ENCODE measurements at regions not wholly inside any gene's neighbourhood (a gene's known extent, or its start where the extent isn't known, plus 50 kb on each side); places are given as distances from the start of the nearest gene placed in this dataset.
"Not testable (repeated sequence)": the region's sequence is repeated elsewhere in the genome, so short reads cannot be mapped to it uniquely, and the experiment has no call there.

DNA sequence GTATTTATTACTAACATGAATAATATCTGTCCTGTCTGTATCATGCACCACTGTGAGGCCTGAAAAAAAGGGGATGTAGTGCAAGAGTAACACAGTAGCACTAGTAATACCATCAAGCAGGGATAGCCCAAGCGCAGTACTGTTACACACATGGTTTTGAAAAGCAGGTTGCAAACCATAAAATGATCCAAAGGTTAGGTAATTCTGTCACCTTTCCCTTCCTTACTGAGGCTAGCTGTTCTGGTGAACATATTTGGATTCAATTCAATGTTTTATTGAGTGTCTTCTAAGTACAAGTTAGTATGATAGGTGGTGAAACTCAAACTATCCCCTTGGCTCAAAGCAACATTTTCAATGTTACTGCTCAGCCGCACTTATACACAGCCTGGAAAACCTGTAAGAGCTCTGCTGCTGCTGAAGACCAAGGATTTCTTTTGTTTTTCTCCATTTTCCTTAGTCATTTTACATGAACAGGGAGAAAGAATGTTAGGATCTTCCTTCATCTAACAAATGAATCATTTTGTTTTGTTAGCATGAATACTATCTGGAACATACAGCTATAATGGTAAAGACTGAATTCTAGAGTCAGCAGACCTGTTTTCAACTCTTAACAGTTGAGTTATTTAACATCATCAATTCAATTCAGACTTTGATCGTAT is 102.5 kb upstream of the ITPRID2 start:
- in situ Hi-C loops (cut with HindIII; ENCODE audit: low sequenced_read_pairs): no loop called here

DNA sequence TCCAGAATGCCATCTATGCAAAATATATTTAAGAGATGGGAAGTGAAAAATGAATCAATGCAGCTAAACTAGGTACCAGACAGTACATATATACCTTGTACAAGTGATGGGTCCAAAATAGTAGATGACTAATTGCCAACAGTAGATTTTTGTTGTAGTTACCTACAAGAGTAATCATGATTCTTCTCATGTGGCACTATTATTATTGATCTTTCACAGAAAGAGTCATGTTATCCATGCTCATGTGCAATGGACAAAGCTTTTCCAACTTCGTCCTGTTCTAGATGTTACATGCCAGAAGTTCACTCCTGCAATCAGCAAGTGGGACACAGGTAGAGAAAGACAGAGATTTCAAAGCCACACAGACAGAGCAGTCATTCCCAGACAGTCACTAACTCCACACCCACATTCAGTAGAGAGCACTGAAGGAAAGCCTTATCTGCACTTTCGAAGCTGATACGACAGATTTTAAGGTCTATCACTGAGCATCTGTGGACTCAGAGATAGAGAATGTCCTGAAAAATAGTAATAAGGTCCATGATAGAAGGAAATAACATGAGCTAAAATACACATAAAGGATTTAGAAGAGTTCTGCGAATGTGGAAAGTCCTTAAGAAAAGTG is 101.6 kb upstream of the ITPRID2 start:
- in situ Hi-C loops (cut with HindIII; ENCODE audit: low sequenced_read_pairs): no loop called here

DNA sequence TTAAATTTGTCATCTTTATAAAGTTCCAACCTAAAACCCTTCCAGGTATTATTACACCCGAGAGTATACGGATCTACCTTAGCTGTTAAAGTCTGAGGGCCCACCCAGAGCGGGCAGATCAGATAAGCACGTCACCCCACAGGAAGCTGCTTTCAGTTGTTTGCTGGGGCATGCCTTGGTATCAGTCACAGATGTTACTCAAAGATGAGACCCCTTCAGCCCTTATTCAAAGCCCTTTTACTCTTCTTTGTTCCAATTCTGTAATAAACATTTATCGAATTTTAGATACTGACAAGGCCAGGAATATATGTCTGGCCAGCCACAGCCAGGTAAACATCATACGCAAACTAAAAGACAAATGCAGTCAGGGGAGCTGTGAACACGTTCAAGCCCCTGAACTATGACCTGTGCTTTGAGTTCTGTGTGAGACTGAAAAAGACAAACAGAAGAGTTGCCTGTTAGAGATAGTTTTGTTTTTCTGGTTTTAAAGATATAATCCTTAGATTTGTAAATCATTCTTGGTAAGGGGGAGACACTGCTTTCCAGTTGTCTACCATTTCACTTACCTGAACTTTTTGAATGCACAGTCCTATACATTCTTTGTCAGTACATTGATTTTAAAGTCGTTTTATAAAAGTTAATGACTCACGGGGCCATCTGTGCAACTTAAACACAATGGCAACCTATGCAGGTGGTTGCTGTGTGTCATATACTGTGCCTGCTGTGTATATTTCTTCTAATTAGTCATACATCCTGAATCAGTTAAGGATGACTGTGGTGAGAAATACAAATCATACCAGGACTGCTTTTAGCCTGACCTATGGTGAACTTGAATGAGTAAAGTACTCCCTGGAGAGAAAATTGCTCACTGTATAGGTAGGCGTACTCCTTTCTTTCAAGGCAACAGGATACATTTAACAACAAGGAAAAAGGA is 100.5 kb upstream of the ITPRID2 start:
- in situ Hi-C loops (cut with HindIII; ENCODE audit: low sequenced_read_pairs): no loop called here

DNA sequence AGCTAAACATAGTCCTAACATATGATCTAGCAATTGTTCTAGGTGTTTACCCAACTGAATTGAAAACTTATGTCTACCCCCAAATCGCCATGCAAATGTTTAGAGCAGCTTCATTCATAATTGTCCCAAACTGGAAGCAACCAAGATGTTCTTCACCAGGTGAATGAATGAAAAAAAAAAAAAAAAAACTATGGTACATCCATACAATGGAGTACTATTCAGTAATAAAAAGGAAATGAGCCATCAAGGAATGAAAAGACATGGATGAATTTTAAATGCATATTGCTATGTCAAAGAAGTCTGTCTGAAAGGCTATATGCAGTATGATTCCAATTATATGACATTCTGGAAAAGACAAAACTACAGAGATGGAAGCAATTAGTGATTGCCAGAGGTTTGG is 98.6 kb upstream of the ITPRID2 start:
- in situ Hi-C loops (cut with HindIII; ENCODE audit: low sequenced_read_pairs): no loop called here

DNA sequence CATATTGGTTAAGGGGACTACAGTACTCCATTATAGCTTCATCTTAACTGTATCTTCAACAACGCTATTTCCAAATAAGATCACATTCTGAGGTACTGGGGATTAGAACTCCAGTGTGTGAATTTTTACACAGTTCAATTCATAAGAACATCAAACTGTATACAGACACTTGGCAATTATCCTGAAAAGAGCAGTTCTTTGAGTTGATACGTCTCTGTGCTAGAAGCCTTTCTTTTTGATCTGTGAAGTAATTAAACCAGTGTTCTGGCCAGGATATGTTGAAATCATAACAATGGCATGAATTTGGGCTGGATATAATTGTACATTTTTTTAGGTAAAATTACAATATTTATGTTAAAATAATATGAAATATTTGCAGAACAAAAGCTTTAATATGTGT is 93.5 kb upstream of the ITPRID2 start:
- in situ Hi-C loops (cut with HindIII; ENCODE audit: low sequenced_read_pairs): no loop called here

DNA sequence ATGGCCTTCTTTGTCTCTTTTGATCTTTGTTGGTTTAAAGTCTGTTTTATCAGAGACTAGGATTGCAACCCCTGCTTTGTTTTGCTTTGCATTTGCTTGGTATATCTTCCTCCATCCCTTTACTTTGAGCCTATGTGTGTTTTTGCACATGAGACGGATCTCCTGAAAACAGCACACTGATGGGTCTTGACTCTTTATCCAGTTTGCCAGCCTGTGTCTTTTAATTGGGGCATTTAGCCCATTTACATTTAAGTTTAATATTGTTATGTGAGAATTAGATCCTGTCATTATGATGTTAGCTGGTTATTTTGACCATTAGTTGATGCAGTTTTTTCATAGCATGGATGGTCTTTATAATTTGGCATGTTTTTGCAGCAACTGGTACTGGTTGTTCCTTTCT is 89.2 kb upstream of the ITPRID2 start:
- in situ Hi-C loops (cut with HindIII; ENCODE audit: low sequenced_read_pairs): not testable (repeated sequence)

DNA sequence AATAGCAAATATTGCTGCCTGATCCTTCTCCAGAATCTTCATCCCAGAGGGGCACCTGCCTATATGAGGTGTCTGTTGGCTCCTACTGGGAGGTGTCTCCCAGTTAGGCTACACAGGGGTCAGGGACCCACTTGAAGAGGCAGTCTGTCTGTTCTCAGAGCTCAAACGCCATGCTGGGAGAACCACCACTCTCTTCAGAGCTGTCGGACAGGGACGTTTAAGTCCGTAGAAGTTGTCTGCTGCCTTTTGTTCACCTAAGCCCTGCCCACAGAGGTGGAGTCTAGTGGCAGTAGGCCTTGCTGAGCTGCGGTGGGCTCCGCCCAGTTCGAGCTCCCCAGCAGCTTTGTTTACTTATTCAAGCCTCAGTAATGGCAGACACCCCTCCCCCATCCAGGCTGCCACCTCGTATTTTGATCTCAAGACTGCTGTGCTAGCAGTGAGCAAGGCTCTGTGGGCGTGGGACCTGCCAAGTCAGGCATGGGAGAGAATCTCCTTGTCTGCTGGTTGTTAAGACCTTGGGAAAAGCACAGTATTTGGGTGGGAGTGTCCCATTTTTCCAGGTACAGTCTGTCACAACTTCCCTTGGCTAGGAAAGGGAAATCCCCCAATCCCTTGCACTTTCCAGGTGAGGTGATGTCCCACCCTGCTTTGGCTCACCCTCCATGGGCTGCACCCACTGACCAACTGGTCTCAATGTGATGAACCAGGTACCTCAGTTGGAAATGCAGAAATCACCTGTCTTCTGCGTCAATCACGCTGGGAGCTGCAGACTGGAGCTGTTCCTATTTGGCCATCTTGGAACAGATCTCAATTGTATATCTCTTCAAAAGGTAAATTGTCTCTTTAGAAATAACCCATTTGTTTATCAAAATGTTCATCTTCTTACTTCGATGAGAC is 87.4 kb upstream of the ITPRID2 start:
- in situ Hi-C loops (cut with HindIII; ENCODE audit: low sequenced_read_pairs): not testable (repeated sequence)

DNA sequence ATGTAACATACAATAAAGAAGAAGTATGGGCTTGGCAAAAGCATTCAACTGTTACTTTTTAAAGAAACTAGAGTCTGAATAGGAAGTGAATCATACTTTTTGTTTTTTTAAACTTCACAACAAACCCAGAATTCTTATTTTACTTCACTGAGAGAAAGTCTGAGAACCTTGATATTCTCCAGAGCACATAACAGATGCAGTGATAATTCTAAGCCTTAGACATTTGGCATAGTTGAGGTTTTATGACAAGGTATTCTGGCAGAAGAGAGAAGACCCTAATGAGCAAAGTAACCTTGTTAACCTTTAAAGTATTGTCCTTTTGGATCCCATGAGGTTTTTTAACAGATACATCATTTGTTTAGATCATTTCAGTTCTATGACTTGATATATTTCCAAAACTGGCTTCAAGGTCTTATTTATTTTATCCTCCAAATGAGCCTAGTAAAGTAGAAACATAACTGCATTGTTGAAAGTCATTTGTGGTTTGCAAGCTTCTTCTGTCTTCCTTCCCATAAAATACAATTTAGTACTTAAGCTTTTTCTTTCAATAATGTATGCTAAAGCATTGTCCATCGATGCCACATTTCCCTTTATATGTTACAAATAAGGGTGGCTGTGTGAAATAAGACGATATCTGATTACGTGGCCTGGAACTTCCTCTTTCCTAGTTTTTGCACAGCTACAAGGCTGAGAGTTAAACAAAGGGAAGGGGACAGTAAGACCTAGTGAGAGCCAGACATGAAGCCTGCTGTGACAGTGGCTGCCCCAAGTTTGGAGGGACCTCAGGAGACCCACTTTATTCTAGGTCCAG is 86.1 kb upstream of the ITPRID2 start:
- in situ Hi-C loops (cut with HindIII; ENCODE audit: low sequenced_read_pairs): no loop called here

DNA sequence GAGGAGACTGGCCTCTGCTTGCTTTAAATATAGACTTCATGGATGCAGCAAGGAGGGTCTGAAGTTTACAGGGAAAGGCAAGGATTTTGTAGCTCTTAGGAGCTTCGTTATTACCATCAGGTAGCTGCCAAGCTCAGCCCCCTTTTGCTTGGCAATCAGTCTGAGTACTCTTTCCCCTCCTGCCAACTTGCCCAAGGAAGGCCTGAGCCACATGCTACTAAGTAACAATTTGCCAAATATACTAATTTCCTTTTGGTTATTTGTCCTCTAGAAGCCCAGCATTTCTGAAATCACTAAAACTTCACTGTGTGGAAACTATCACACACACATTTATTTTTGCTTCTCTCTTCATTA is 85.5 kb upstream of the ITPRID2 start:
- in situ Hi-C loops (cut with HindIII; ENCODE audit: low sequenced_read_pairs): no loop called here

DNA sequence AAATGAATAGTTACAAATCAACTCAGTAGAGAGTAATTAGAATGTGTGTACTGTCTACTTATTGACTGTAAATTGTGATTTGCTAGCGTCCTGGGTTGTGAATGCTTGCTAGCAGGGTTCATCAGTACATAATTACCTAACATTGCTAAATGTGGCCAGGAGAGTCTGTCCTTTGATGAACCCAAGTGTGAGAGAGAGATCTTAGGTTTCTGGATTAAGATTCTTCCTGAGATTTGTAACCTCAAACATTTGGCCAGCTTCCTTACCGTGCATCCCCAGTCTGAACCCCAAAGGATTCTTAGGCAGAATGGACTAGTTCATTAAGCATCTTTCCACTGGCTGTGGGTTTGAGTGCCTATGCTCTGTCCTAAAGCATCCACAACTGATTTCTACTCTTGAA is 84.0 kb upstream of the ITPRID2 start:
- in situ Hi-C loops (cut with HindIII; ENCODE audit: low sequenced_read_pairs): no loop called here

DNA sequence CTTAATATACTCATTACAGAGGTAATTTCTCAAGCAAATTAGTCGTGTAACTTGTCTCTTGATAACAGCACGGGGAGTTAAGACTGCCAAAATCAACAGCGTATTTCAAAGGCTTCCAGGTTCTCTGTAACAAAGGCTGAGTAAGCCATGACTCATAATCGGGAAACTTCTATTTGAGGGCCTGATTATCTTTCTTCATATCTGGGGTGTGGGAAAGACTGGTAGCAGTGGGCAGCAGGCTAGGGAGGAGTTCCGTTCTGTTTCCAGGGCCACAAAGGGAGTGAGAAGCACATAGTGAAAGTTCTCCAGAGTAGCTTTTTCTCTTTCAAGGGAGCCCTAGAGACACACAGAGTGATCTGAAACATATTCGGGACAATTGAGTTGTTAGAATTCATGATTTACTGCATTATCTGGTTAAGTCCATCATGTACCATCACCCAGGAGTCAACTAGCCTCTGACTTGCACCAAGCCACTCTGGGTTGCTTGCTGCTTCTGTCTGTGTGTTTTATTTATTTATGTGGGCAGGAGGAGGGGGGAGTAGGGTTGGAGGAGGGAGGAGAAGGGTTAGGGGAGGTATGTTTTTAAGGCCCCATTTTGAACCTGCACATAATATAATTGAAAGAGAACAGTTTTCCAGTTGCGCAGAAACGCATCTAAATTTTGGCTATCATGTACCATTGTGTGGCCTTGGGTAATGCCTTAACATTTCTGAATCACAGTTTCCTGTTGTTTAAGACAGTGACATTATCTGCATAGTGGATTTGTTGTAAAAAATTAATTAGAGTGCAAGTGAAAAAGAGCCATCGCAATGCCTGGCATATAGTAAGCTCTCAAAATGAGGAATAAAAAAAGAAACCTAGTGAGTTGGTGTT is 80.5 kb upstream of the ITPRID2 start:
- in situ Hi-C loops (cut with HindIII; ENCODE audit: low sequenced_read_pairs): no loop called here

DNA sequence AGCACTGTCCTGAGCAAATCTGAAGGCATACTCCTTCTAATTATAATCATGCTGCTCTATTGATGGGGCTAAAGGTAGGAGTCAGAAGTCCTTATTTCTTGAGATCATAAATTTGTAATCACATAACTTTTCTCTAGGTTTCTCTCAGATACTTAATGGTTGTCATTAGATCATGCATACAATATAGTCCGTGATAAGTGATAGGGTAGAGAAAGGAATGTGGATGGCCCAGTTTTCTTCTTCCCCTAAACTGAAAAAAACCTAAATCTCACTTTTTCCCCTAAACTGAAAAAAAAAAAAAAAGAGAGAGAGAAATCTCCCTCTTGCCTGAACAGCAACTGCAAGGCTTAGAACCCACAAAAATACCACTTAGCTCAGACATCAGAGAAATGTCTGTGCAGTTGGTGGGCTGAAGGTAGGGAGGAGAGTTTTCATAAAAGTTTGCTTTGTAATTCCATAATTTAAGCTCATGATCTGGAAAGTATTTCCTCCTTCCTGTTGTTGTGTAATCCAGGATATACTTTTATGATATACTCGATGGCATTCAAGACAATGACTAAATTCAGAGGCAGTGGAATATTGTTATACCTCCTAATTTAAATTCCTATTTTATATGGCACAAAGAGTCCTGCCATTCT is 79.3 kb upstream of the ITPRID2 start:
- in situ Hi-C loops (cut with HindIII; ENCODE audit: low sequenced_read_pairs): no loop called here

DNA sequence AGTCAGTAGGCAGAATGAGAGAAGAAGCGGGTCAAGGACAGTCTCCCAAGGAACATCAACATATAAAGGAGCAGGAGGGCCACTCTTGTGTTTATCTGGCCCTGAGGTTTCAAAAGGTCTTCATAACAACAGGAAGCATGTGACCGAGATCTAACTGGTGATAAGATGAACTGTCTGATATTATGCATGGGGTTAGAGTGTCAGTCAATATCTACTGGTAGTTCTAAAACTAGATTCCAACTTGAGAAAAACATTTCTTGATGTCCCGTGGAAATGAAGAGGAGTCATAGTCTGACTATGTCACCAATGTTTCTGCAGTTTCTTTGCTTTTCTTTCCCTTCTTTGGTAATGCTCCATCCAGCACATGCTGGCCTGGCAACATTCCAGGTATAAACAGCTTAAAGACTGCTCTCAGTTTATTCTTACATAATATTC is 77.5 kb upstream of the ITPRID2 start:
- in situ Hi-C loops (cut with HindIII; ENCODE audit: low sequenced_read_pairs): no loop called here

DNA sequence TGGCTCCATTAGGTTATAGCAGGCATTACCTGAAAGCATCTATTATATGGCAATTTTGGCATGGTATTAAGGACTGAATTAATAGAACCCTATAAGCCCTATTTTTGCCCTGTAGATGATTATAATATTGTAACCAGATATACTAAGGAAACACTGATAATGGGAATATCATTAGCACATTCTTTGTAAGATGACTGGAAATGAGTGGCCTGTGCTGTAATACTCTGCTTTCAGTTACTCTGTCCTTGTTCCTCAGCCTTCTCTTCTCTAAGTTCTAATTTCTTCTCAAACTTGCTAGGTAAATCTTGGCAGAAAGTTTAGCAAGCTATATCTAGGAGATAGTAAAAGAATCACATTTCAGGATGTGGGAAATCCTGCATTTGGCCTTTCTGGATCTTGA is 74.0 kb upstream of the ITPRID2 start:
- in situ Hi-C loops (cut with HindIII; ENCODE audit: low sequenced_read_pairs): no loop called here

DNA sequence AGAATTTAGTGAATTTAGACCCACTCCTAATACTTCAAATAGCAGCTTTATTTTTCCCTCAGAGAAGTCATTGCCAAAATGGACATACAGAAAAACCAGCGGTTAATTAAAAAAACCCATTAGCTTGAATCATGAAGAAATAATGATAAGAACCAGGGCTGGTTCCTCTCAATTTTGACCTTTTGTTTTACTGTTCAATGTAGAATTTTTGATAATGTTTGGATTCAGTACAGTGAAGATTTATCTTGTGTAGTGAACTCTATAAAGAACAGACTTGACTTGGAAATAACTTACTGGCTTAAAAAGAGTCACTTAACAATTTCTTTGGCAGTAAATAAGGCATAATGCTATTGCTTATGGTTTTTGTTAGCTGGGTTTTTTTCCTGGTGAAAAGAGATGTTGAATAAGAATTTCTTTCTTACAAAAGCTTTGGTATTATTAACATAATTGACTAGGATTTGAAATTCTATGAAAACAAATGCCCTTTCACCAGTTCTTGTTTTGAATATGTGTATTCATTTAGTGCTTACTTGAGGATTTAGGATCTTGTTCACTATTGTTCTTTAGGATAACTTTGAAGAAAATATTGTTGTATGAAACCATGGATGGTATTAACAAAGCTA is 73.4 kb upstream of the ITPRID2 start:
- in situ Hi-C loops (cut with HindIII; ENCODE audit: low sequenced_read_pairs): no loop called here

DNA sequence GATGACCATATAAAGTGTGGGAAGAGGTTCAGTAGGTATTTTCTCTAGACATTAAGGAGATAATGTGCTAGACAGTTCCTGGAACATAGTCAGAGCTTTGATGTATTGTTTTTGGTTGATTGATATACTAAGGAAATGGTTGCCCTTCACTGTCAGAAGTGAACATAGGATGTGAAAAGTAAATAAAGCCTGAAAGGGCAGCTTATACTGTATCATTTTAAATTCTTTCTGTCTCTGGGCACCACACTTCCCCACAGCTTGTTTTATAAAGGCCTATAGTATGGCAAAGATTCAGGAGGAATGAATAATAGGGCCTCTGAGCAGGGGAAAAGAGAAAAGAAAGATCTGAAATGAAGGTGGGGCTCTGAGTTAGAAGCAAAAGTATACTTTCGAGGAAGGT is 72.7 kb upstream of the ITPRID2 start:
- in situ Hi-C loops (cut with HindIII; ENCODE audit: low sequenced_read_pairs): no loop called here

DNA sequence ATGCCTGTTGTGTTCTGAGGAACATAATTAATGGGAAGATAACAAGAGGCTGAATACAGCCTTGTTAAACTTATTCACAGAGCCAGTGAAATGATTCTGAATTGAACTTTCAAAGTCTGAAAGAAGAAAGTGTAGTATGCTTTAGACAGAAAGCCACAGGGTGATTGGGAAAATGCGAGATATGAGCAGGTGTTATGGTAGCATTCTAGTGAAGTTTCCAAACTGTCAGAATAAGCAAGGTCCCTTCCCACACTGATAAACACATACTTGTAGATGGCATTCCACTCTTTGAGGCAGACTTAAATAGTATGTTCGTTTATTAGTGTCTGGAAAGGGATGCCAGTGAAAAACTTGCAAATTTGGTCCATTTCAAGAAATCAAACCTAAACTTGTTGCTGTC is 70.5 kb upstream of the ITPRID2 start:
- in situ Hi-C loops (cut with HindIII; ENCODE audit: low sequenced_read_pairs): no loop called here

DNA sequence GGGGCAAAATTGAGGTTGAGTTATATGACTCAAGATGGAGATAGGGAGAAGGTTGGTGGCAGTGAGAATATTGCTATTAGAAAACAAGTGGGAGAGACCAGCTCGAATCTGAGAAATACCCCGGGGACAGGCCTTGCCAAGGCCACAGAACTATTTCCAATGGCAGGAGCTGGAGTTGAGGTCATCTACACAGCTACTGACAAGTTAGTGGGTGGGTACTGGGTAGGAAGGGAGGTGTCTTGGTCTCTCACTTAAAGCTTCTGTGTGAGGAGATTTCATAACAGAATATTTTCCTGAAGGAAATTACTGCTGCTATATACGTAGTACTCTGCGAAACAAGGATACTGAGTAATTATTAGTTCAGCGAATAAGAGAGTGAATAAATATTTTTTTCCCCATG is 69.4 kb upstream of the ITPRID2 start:
- in situ Hi-C loops (cut with HindIII; ENCODE audit: low sequenced_read_pairs): no loop called here

Measured in DLD1 (cell line).